RWPE2 (cell line): ENCODE measurements at regions not wholly inside any gene's neighbourhood (a gene's known extent, or its start where the extent isn't known, plus 50 kb on each side); places are given as distances from the start of the nearest gene placed in this dataset.

Source experiments
- ATAC-seq: fragments of 200-7000 bp; cut with Tn5 transposase; 3 replicates; pipeline ENCODE4 v1.9.1; 2021; ENCODE audit warnings: low read depth
- DNase-seq: peaks from one replicate; pipeline ENCODE4 v3.0.0-alpha.2; 2020; ENCODE audit warnings: low spot score
- H3K27ac ChIP-seq: fragments of 450-650 bp; 2 replicates; pipeline ENCODE4 v1.5.1; 2017; ENCODE audit warnings: mild to moderate bottlenecking; ENCODE audit not compliant: poor library complexity, severe bottlenecking
- H3K27me3 ChIP-seq: fragments of 250-450 bp; sonication (Bioruptor Pico); 2 replicates; pipeline ENCODE4 v1.5.1; 2021; ENCODE audit warnings: mild to moderate bottlenecking, moderate library complexity; ENCODE audit not compliant: insufficient read depth, poor library complexity, severe bottlenecking
- H3K36me3 ChIP-seq: fragments of 250-450 bp; sonication (Bioruptor Pico); 2 replicates; pipeline ENCODE4 v1.5.1; 2020; ENCODE audit warnings: low read depth, mild to moderate bottlenecking, moderate library complexity
- H3K4me1 ChIP-seq: fragments of 250-450 bp; sonication (Bioruptor Pico); 2 replicates; pipeline ENCODE4 v1.5.1; 2021; ENCODE audit warnings: mild to moderate bottlenecking, moderate library complexity; ENCODE audit not compliant: insufficient read depth, poor library complexity, severe bottlenecking
- H3K4me3 ChIP-seq: fragments of 250-450 bp; sonication (Bioruptor Pico); 2 replicates; pipeline ENCODE4 v1.5.1; 2021; ENCODE audit warnings: mild to moderate bottlenecking, moderate library complexity; ENCODE audit not compliant: severe bottlenecking
- H3K9me3 ChIP-seq: fragments of 250-450 bp; sonication (Bioruptor Pico); 2 replicates; pipeline ENCODE4 v1.5.1; 2021; ENCODE audit warnings: mild to moderate bottlenecking, moderate library complexity; ENCODE audit not compliant: severe bottlenecking
- CTCF ChIP-seq: fragments of 450-650 bp; IDR thresholded peaks from one replicate; pipeline ENCODE4 v1.5.1; 2017; ENCODE audit warnings: mild to moderate bottlenecking, moderate library complexity; ENCODE audit not compliant: poor library complexity, severe bottlenecking

GRCh38 chr6:108781419-108782100, 66.7 kb upstream of the ARMC2 start:
- H3K36me3 ChIP-seq = no peaks in the 10 kb centered on the region
- peak overlapping the region; percentile 65 for H3K27ac ChIP-seq
- ATAC-seq = no peak
- no peak overlapping the region for H3K4me3 ChIP-seq
- H3K4me1 ChIP-seq = peaks cover 12% of the 10 kb centered on the region
- TF ChIP-seq CTCF = no peak
- no peak for DNase-seq
- no peaks in the 10 kb centered on the region for H3K9me3 ChIP-seq
- no peaks in the 10 kb centered on the region for H3K27me3 ChIP-seq

- peak overlapping the region; percentile 25 for H3K4me3 ChIP-seq
- TF ChIP-seq CTCF = peak; percentile 95
- H3K36me3 ChIP-seq = no peaks in the 10 kb centered on the region
- peaks cover 12% of the 10 kb centered on the region for H3K4me1 ChIP-seq
- no peaks in the 10 kb centered on the region for H3K27me3 ChIP-seq
- ATAC-seq (peak; percentile 92), DNase-seq (peak; percentile 78)
- peak overlapping the region; percentile 65 for H3K27ac ChIP-seq
- H3K9me3 ChIP-seq = no peaks in the 10 kb centered on the region
Measured at GRCh38 chr6:108782179-108783041, 65.8 kb upstream of the ARMC2 start.

- peaks cover 12% of the 10 kb centered on the region for H3K4me1 ChIP-seq
- H3K4me3 ChIP-seq = no peak overlapping the region
- ATAC-seq (no peak), DNase-seq (no peak)
- H3K36me3 ChIP-seq = no peaks in the 10 kb centered on the region
- H3K27me3 ChIP-seq = no peaks in the 10 kb centered on the region
- no peaks in the 10 kb centered on the region for H3K9me3 ChIP-seq
- no peak overlapping the region for H3K27ac ChIP-seq
- no peak for TF ChIP-seq CTCF
Measured at GRCh38 chr6:108785653-108786052, 62.6 kb upstream of the ARMC2 start.

GRCh38 chr6:108788416-108788815, 59.8 kb upstream of the ARMC2 start:
- no peaks in the 10 kb centered on the region for H3K36me3 ChIP-seq
- H3K27me3 ChIP-seq = no peaks in the 10 kb centered on the region
- no peak overlapping the region for H3K4me3 ChIP-seq
- no peak for TF ChIP-seq CTCF
- DNase-seq (no peak), ATAC-seq (no peak)
- H3K4me1 ChIP-seq = no peaks in the 10 kb centered on the region
- H3K9me3 ChIP-seq = no peaks in the 10 kb centered on the region
- H3K27ac ChIP-seq = no peak overlapping the region
